ENCODE measurements at regions not wholly inside any gene's neighbourhood (a gene's known extent, or its start where the extent isn't known, plus 50 kb on each side); places are given as distances from the start of the nearest gene placed in this dataset.

GRCh38 chr3:18725668-18726407, 300.7 kb upstream of the SATB1 start:
- TF ChIP-seq EZH2 (IDR thresholded peaks at IDR 0.05; ENCODE audit: insufficient read depth, poor library complexity, severe bottlenecking): no peak
- no peak for TF ChIP-seq EZH2phosphoT487 (IDR thresholded peaks at IDR 0.05; ENCODE audit: insufficient read depth, low read depth)
- Histone ChIP-seq H3K9me3 (ENCODE audit: low read depth) (no peaks in the 10 kb centered on the region), H4K20me1 (ENCODE audit: insufficient read depth) (no peaks in the 10 kb centered on the region), H3K27ac (no peak overlapping the region), H2AFZ (no peak overlapping the region), H3K79me2 (ENCODE audit: insufficient read depth) (no peaks in the 10 kb centered on the region), H3F3A (ENCODE audit: insufficient read depth) (no peaks in the 10 kb centered on the region), H3K36me3 (ENCODE audit: low read depth) (no peaks in the 10 kb centered on the region), H3K4me1 (ENCODE audit: insufficient read depth) (no peaks in the 10 kb centered on the region), H3K4me2 (ENCODE audit: unreplicated experiment) (no peak overlapping the region), H3K27me3 (replicated peaks; ENCODE audit: insufficient read depth) (no peaks in the 10 kb centered on the region), H3K9me2 (ENCODE audit: insufficient read depth) (no peaks in the 10 kb centered on the region), H3K9ac (no peak overlapping the region), H3K4me3 (no peak overlapping the region)
- in situ Hi-C loops (cut with MboI): no loop called here
- WGBS, 2 experiments (ENCODE audit: low coverage in 1 of 2, low lambda C conversion rate in 2 of 2, missing lambda C conversion rate in 2 of 2): 13 to 16% methylated on average over 6 of the region's 6 CpGs
- DNase-seq: no peak

- H3K9ac ChIP-seq: no peak overlapping the region
- no peaks in the 10 kb centered on the region for H4K20me1 ChIP-seq (ENCODE audit: insufficient read depth)
- no peaks in the 10 kb centered on the region for H3K4me1 ChIP-seq (ENCODE audit: insufficient read depth)
- H3K79me2 ChIP-seq (ENCODE audit: insufficient read depth): no peaks in the 10 kb centered on the region
- H3K27ac ChIP-seq: no peak overlapping the region
- no peaks in the 10 kb centered on the region for H3K9me3 ChIP-seq (ENCODE audit: low read depth)
- in situ Hi-C loops (cut with MboI): no loop called here
- DNase-seq: no peak
- no peaks in the 10 kb centered on the region for H3F3A ChIP-seq (ENCODE audit: insufficient read depth)
- no peaks in the 10 kb centered on the region for H3K9me2 ChIP-seq (ENCODE audit: insufficient read depth)
- 50 to 61% methylated on average over 2 of the region's 2 CpGs for WGBS, 2 experiments (ENCODE audit: low coverage in 1 of 2, low lambda C conversion rate in 2 of 2, missing lambda C conversion rate in 2 of 2)
- H3K27me3 ChIP-seq (replicated peaks; ENCODE audit: insufficient read depth): no peaks in the 10 kb centered on the region
- H3K4me3 ChIP-seq: no peak overlapping the region
- no peak overlapping the region for H3K4me2 ChIP-seq (ENCODE audit: unreplicated experiment)
- no peak for TF ChIP-seq EZH2 (IDR thresholded peaks at IDR 0.05; ENCODE audit: insufficient read depth, poor library complexity, severe bottlenecking)
- TF ChIP-seq EZH2phosphoT487 (IDR thresholded peaks at IDR 0.05; ENCODE audit: insufficient read depth, low read depth): no peak
- H2AFZ ChIP-seq: no peak overlapping the region
- H3K36me3 ChIP-seq (ENCODE audit: low read depth): no peaks in the 10 kb centered on the region
These were observed 299.3 kb upstream of the SATB1 start for GRCh38 chr3:18724456-18724855.

GRCh38 chr3:18723206-18723810, 298.2 kb upstream of the SATB1 start:
- Histone ChIP-seq H4K20me1 (ENCODE audit: insufficient read depth) (no peaks in the 10 kb centered on the region), H3K9me2 (ENCODE audit: insufficient read depth) (no peaks in the 10 kb centered on the region), H3K9me3 (ENCODE audit: low read depth) (no peaks in the 10 kb centered on the region), H3K4me3 (no peak overlapping the region), H3K27me3 (replicated peaks; ENCODE audit: insufficient read depth) (no peaks in the 10 kb centered on the region), H3K79me2 (ENCODE audit: insufficient read depth) (no peaks in the 10 kb centered on the region), H3K36me3 (ENCODE audit: low read depth) (no peaks in the 10 kb centered on the region), H3K4me2 (ENCODE audit: unreplicated experiment) (no peak overlapping the region), H3K9ac (no peak overlapping the region), H3F3A (ENCODE audit: insufficient read depth) (no peaks in the 10 kb centered on the region), H3K27ac (no peak overlapping the region), H2AFZ (no peak overlapping the region), H3K4me1 (ENCODE audit: insufficient read depth) (no peaks in the 10 kb centered on the region)
- WGBS, 2 experiments (ENCODE audit: low coverage in 1 of 2, low lambda C conversion rate in 2 of 2, missing lambda C conversion rate in 2 of 2): 59 to 61% methylated on average over 1 of the region's 1 CpG
- in situ Hi-C loops (cut with MboI): no loop called here
- no peak for TF ChIP-seq EZH2 (IDR thresholded peaks at IDR 0.05; ENCODE audit: insufficient read depth, poor library complexity, severe bottlenecking)
- TF ChIP-seq EZH2phosphoT487 (IDR thresholded peaks at IDR 0.05; ENCODE audit: insufficient read depth, low read depth): no peak
- no peak for DNase-seq

- Histone ChIP-seq H3K4me2 (ENCODE audit: unreplicated experiment) (no peak overlapping the region), H3F3A (ENCODE audit: insufficient read depth) (no peaks in the 10 kb centered on the region), H3K4me1 (ENCODE audit: insufficient read depth) (no peaks in the 10 kb centered on the region), H2AFZ (no peak overlapping the region), H3K36me3 (ENCODE audit: low read depth) (no peaks in the 10 kb centered on the region), H3K9ac (no peak overlapping the region), H3K4me3 (no peak overlapping the region), H3K79me2 (ENCODE audit: insufficient read depth) (no peaks in the 10 kb centered on the region), H3K9me2 (ENCODE audit: insufficient read depth) (no peaks in the 10 kb centered on the region), H3K27me3 (replicated peaks; ENCODE audit: insufficient read depth) (no peaks in the 10 kb centered on the region), H3K9me3 (ENCODE audit: low read depth) (peaks cover 4% of the 10 kb centered on the region), H4K20me1 (ENCODE audit: insufficient read depth) (no peaks in the 10 kb centered on the region), H3K27ac (no peak overlapping the region)
- 19 to 30% methylated on average over 5 of the region's 5 CpGs for WGBS, 2 experiments (ENCODE audit: low coverage in 1 of 2, low lambda C conversion rate in 2 of 2, missing lambda C conversion rate in 2 of 2)
- in situ Hi-C loops (cut with MboI): no loop called here
- no peak for DNase-seq
- TF ChIP-seq EZH2 (IDR thresholded peaks at IDR 0.05; ENCODE audit: insufficient read depth, poor library complexity, severe bottlenecking): no peak
- TF ChIP-seq EZH2phosphoT487 (IDR thresholded peaks at IDR 0.05; ENCODE audit: insufficient read depth, low read depth): no peak
These were observed 295.4 kb upstream of the SATB1 start for GRCh38 chr3:18720543-18720942.

Measured in GM23248 (cell line).